ENCODE measurements at regions not wholly inside any gene's neighbourhood (a gene's known extent, or its start where the extent isn't known, plus 50 kb on each side); places are given as distances from the start of the nearest gene placed in this dataset.

DNA sequence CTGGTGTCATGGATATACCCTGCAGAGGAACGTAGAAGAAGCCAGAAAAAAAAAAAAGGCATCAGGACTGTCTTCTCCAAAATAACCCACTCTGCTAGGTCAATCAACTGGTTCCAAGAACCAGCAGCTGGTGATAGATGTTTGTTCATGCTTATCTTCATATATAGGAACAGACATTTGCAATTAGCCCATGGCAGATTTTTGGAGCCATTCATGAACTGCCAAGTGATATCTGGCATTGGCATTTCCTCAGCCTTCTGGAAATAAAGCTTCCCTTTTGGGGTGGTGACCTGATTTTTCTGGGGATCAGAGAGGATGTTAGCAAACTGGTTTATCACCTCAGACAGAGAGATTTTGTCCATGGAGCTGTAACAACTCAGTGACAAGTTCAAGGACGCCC lies 234.9 kb downstream of the OSR1 start:
- H3K9me3 Mint-ChIP-seq, result peaks cover under 1 to 11% (median 7%) of the 10 kb centered on the region in 7 donors
- H2AFZ ChIP-seq (ENCODE audit: insufficient read depth, low read depth, low read length, poor library complexity, severe bottlenecking), result no peak overlapping the region
- H4K20me1 ChIP-seq (ENCODE audit: insufficient read depth, low read length), result no peaks in the 10 kb centered on the region
- H3K9ac ChIP-seq (ENCODE audit: insufficient read depth, low read length, poor library complexity, severe bottlenecking), result no peak overlapping the region
- no peak overlapping the region for H3K4me3 Mint-ChIP-seq
- no peak overlapping the region for H3K27ac Mint-ChIP-seq
- H3K4me2 ChIP-seq (replicated peaks; ENCODE audit: extremely low read depth, low read length, poor library complexity, severe bottlenecking), result no peak overlapping the region
- no peak overlapping the region for H3K27ac ChIP-seq (ENCODE audit: low read depth in 1 of 2, low read length in 2 of 2)
- DNase-seq, result no peak
- no peaks in the 10 kb centered on the region for H3K9me3 ChIP-seq (replicated peaks in 1 of 2; ENCODE audit: control insufficient read depth in 1 of 2, insufficient read depth in 1 of 2, low read length in 2 of 2)
- H3K27me3 ChIP-seq (ENCODE audit: control insufficient read depth in 2 of 2, insufficient read depth in 2 of 2, low read length in 2 of 2), result no peaks in the 10 kb centered on the region
- no peaks in the 10 kb centered on the region for H3K4me1 ChIP-seq (ENCODE audit: control insufficient read depth in 1 of 2, insufficient read depth in 2 of 2, low read length in 2 of 2)
- 100% methylated on average over 1 of the region's 2 CpGs for WGBS (ENCODE audit: insufficient coverage)
- no peaks in the 10 kb centered on the region for H3K79me2 ChIP-seq (ENCODE audit: insufficient read depth, low read length)
- no peak overlapping the region for H3K4me3 ChIP-seq (replicated peaks in 1 of 3; ENCODE audit: low read depth in 2 of 3, low read length in 3 of 3)
- intact Hi-C loops (cut with micrococcal nuclease), result no loop called here
- no peak for TF ChIP-seq CTCF (IDR thresholded peaks at IDR 0.05)
- H3K27me3 Mint-ChIP-seq (ENCODE audit: low read depth in 3 of 3), result peaks cover 0 to 4% (median under 1%) of the 10 kb centered on the region in 3 donors
- H3K4me1 Mint-ChIP-seq, result no peaks in the 10 kb centered on the region
- H3K36me3 Mint-ChIP-seq, result no peaks in the 10 kb centered on the region
- no peaks in the 10 kb centered on the region for H3K36me3 ChIP-seq (replicated peaks in 1 of 2; ENCODE audit: control insufficient read depth in 1 of 2, insufficient read depth in 2 of 2, low read length in 2 of 2)

DNA sequence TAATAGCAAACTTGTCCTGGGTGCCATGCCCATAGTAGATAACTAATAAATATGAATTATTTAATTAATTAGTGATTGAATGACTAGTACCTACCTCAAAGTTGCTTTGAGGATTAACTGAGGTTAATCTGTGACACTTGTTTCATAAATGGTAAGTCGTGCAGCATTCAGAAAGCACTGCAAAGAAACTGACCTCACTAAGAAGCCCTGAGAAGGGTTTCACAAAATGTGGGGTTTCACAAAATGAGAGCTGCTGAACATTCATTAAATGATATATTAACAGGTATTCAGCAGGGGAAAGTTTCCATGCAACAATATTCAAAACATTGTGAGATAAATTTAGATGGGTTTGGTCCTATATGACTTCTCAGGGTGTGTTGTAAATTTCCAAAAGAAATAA lies 236.2 kb downstream of the OSR1 start:
- WGBS (ENCODE audit: insufficient coverage), result no CpG with 5 or more reads among the region's 1 CpG
- no peak for TF ChIP-seq CTCF (IDR thresholded peaks at IDR 0.05)
- Histone ChIP-seq H3K9me3 (replicated peaks in 1 of 2; ENCODE audit: control insufficient read depth in 1 of 2, insufficient read depth in 1 of 2, low read length in 2 of 2) (peaks cover 0 to 3% of the 10 kb centered on the region in 2 donors), H3K79me2 (ENCODE audit: insufficient read depth, low read length) (no peaks in the 10 kb centered on the region), H3K9ac (ENCODE audit: insufficient read depth, low read length, poor library complexity, severe bottlenecking) (no peak overlapping the region), H3K27ac (ENCODE audit: low read depth in 1 of 2, low read length in 2 of 2) (no peak overlapping the region), H4K20me1 (ENCODE audit: insufficient read depth, low read length) (no peaks in the 10 kb centered on the region), H3K4me3 (replicated peaks in 1 of 3; ENCODE audit: low read depth in 2 of 3, low read length in 3 of 3) (no peak overlapping the region), H3K4me1 (ENCODE audit: control insufficient read depth in 1 of 2, insufficient read depth in 2 of 2, low read length in 2 of 2) (no peaks in the 10 kb centered on the region), H2AFZ (ENCODE audit: insufficient read depth, low read depth, low read length, poor library complexity, severe bottlenecking) (no peak overlapping the region), H3K27me3 (ENCODE audit: control insufficient read depth in 2 of 2, insufficient read depth in 2 of 2, low read length in 2 of 2) (no peaks in the 10 kb centered on the region), H3K36me3 (replicated peaks in 1 of 2; ENCODE audit: control insufficient read depth in 1 of 2, insufficient read depth in 2 of 2, low read length in 2 of 2) (no peaks in the 10 kb centered on the region), H3K4me2 (replicated peaks; ENCODE audit: extremely low read depth, low read length, poor library complexity, severe bottlenecking) (no peak overlapping the region)
- Mint-ChIP-seq H3K36me3 (no peaks in the 10 kb centered on the region), H3K4me3 (no peak overlapping the region), H3K9me3 (peaks cover 5 to 15% (median 13%) of the 10 kb centered on the region in 7 donors), H3K27me3 (ENCODE audit: low read depth in 3 of 3) (peaks cover 0 to 4% (median 3%) of the 10 kb centered on the region in 3 donors), H3K4me1 (no peaks in the 10 kb centered on the region), H3K27ac (no peak overlapping the region)
- no peak for DNase-seq
- intact Hi-C loops (cut with micrococcal nuclease), result no loop called here

All from CD14-positive monocyte (primary cell).